ENCODE measurements at regions not wholly inside any gene's neighbourhood (a gene's known extent, or its start where the extent isn't known, plus 50 kb on each side); places are given as distances from the start of the nearest gene placed in this dataset.

DNA sequence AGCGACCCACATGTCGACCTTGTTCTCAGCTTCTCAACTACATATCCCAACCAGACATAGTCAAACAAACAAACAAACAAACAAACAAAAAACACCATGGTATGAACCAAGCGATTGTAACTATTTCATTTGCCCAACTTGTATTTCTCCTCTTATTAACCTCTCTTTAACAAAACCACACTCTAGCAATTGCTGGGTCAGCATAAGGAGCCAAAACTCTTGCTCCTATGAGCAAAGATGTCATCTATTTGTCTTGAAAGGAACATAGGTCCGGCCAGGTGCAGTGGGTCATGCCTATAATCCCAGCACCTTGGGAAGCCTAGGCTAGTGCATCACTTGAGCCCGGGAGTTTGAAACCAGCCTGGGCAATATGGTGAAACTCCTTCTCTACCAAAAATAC lies 145.6 kb downstream of the WT1 start:
- H3K9me3 ChIP-seq (ENCODE audit: control insufficient read depth in 2 of 2, insufficient read depth in 1 of 2, low read depth in 1 of 2, low read length in 1 of 2): no peaks in the 10 kb centered on the region
- H3K4me1 ChIP-seq (ENCODE audit: control insufficient read depth in 2 of 2, insufficient read depth in 2 of 2, low read length in 1 of 2): no peaks in the 10 kb centered on the region
- H3K27me3 ChIP-seq (ENCODE audit: control insufficient read depth in 1 of 2, insufficient read depth in 2 of 2, low read length in 2 of 2): no peaks in the 10 kb centered on the region
- H3K4me3 ChIP-seq (ENCODE audit: low read depth in 1 of 2, low read length in 2 of 2): no peak overlapping the region
- no peaks in the 10 kb centered on the region for H3K36me3 ChIP-seq (ENCODE audit: control insufficient read depth in 2 of 2, insufficient read depth in 2 of 2, low read length in 1 of 2)
- H3K27ac ChIP-seq (ENCODE audit: low read depth in 2 of 2, low read length in 1 of 2): no peak overlapping the region
- 77 to 80% methylated on average over 5 of the region's 5 CpGs for WGBS, 2 donors

GRCh38 chr11:32290783-32291182 lies 144.6 kb downstream of the WT1 start:
- Histone ChIP-seq H3K9me3 (ENCODE audit: control insufficient read depth in 2 of 2, insufficient read depth in 1 of 2, low read depth in 1 of 2, low read length in 1 of 2) (no peaks in the 10 kb centered on the region), H3K27me3 (ENCODE audit: control insufficient read depth in 1 of 2, insufficient read depth in 2 of 2, low read length in 2 of 2) (no peaks in the 10 kb centered on the region), H3K4me1 (ENCODE audit: control insufficient read depth in 2 of 2, insufficient read depth in 2 of 2, low read length in 1 of 2) (no peaks in the 10 kb centered on the region), H3K27ac (ENCODE audit: low read depth in 2 of 2, low read length in 1 of 2) (no peak overlapping the region), H3K4me3 (ENCODE audit: low read depth in 1 of 2, low read length in 2 of 2) (no peak overlapping the region), H3K36me3 (ENCODE audit: control insufficient read depth in 2 of 2, insufficient read depth in 2 of 2, low read length in 1 of 2) (no peaks in the 10 kb centered on the region)
- 50 to 62% methylated on average over 3 of the region's 3 CpGs for WGBS, 2 donors

GRCh38 chr11:32297611-32298011 lies 137.7 kb downstream of the WT1 start:
- Histone ChIP-seq H3K36me3 (ENCODE audit: control insufficient read depth in 2 of 2, insufficient read depth in 2 of 2, low read length in 1 of 2) (peaks cover 0 to 3% of the 10 kb centered on the region in 2 donors), H3K4me1 (ENCODE audit: control insufficient read depth in 2 of 2, insufficient read depth in 2 of 2, low read length in 1 of 2) (no peaks in the 10 kb centered on the region), H3K27me3 (ENCODE audit: control insufficient read depth in 1 of 2, insufficient read depth in 2 of 2, low read length in 2 of 2) (peaks cover 0 to 2% of the 10 kb centered on the region in 2 donors), H3K9me3 (ENCODE audit: control insufficient read depth in 2 of 2, insufficient read depth in 1 of 2, low read depth in 1 of 2, low read length in 1 of 2) (no peaks in the 10 kb centered on the region), H3K27ac (ENCODE audit: low read depth in 2 of 2, low read length in 1 of 2) (no peak overlapping the region), H3K4me3 (ENCODE audit: low read depth in 1 of 2, low read length in 2 of 2) (no peak overlapping the region)
- 36 to 38% methylated on average over 4 of the region's 4 CpGs for WGBS, 2 donors

DNA sequence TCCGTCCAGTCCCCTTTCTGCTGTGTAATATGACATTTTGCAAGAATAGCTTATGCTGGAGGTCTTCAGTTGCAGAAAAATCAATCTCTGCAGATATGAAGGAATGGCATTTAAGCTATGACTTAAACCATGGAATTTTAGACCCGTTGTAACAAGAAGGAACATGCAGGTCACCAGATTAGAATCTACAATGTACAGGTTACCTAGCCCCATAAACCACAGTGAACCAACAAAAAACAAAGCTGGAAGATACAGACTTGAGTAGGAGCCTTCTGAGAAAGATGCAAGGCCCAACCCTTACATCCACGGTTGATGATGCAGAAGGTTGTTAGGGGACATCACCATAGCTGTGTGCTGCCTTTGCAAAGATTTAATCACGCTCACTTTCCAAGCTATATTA lies 132.5 kb downstream of the WT1 start:
- Histone ChIP-seq H3K9me3 (ENCODE audit: control insufficient read depth in 2 of 2, insufficient read depth in 1 of 2, low read depth in 1 of 2, low read length in 1 of 2) (no peaks in the 10 kb centered on the region), H3K27ac (ENCODE audit: low read depth in 2 of 2, low read length in 1 of 2) (no peak overlapping the region), H3K36me3 (ENCODE audit: control insufficient read depth in 2 of 2, insufficient read depth in 2 of 2, low read length in 1 of 2) (peaks cover 0 to 3% of the 10 kb centered on the region in 2 donors), H3K27me3 (ENCODE audit: control insufficient read depth in 1 of 2, insufficient read depth in 2 of 2, low read length in 2 of 2) (peaks cover 0 to 2% of the 10 kb centered on the region in 2 donors), H3K4me3 (ENCODE audit: low read depth in 1 of 2, low read length in 2 of 2) (no peak overlapping the region), H3K4me1 (ENCODE audit: control insufficient read depth in 2 of 2, insufficient read depth in 2 of 2, low read length in 1 of 2) (no peaks in the 10 kb centered on the region)
- WGBS, 2 donors: 71 to 74% methylated on average over 4 of the region's 4 CpGs

DNA sequence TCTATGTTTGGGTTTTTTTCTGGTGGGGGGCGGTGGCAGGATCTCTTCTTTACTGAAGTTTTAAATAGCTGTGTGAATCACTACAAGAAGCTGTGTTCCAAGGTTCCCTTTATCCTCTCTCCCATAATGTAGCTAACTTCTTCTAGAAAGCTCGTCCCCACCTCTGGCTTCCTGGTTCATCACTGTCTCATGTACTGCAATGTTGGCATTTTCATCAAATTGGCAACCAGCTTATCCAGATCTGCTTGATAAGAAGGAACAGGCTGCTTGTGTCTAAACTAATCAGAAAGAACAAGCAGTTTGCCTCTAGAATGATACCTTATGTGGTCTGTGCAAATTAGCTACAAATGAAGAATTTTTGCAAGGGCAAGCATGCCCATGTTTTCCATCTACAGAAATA lies 130.8 kb downstream of the WT1 start:
- H3K36me3 ChIP-seq (ENCODE audit: control insufficient read depth in 2 of 2, insufficient read depth in 2 of 2, low read length in 1 of 2): peaks cover 0 to 3% of the 10 kb centered on the region in 2 donors
- no peak overlapping the region for H3K4me3 ChIP-seq (ENCODE audit: low read depth in 1 of 2, low read length in 2 of 2)
- H3K27me3 ChIP-seq (ENCODE audit: control insufficient read depth in 1 of 2, insufficient read depth in 2 of 2, low read length in 2 of 2): peaks cover 0 to 2% of the 10 kb centered on the region in 2 donors
- H3K9me3 ChIP-seq (ENCODE audit: control insufficient read depth in 2 of 2, insufficient read depth in 1 of 2, low read depth in 1 of 2, low read length in 1 of 2): no peaks in the 10 kb centered on the region
- WGBS, 2 donors: 77% methylated on average over 2 of the region's 2 CpGs
- no peaks in the 10 kb centered on the region for H3K4me1 ChIP-seq (ENCODE audit: control insufficient read depth in 2 of 2, insufficient read depth in 2 of 2, low read length in 1 of 2)
- H3K27ac ChIP-seq (ENCODE audit: low read depth in 2 of 2, low read length in 1 of 2): no peak overlapping the region

DNA sequence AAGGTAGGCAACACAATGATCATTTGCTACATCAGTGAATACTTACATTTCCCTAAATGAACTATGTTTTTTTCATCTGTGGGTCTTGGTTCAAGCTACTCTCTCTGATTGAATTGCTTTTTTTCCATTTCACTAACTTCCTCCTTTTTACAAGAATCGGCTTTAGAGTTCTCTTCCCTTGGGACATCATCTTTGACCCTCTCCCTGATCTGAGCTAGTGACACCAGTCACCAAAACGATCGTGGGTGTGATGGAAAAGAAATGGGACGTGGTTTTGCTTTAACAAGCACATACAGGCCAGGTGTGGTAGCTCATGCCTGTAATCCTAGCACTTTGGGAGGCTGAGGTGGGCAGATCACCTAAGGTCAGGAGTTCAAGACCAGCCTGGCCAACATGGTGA lies 129.9 kb downstream of the WT1 start:
- H3K27me3 ChIP-seq (ENCODE audit: control insufficient read depth in 1 of 2, insufficient read depth in 2 of 2, low read length in 2 of 2): no peaks in the 10 kb centered on the region
- H3K27ac ChIP-seq (ENCODE audit: low read depth in 2 of 2, low read length in 1 of 2): no peak overlapping the region
- H3K36me3 ChIP-seq (ENCODE audit: control insufficient read depth in 2 of 2, insufficient read depth in 2 of 2, low read length in 1 of 2): no peaks in the 10 kb centered on the region
- H3K9me3 ChIP-seq (ENCODE audit: control insufficient read depth in 2 of 2, insufficient read depth in 1 of 2, low read depth in 1 of 2, low read length in 1 of 2): no peaks in the 10 kb centered on the region
- no peaks in the 10 kb centered on the region for H3K4me1 ChIP-seq (ENCODE audit: control insufficient read depth in 2 of 2, insufficient read depth in 2 of 2, low read length in 1 of 2)
- no peak overlapping the region for H3K4me3 ChIP-seq (ENCODE audit: low read depth in 1 of 2, low read length in 2 of 2)
- 68 to 71% methylated on average over 4 of the region's 4 CpGs for WGBS, 2 donors

DNA sequence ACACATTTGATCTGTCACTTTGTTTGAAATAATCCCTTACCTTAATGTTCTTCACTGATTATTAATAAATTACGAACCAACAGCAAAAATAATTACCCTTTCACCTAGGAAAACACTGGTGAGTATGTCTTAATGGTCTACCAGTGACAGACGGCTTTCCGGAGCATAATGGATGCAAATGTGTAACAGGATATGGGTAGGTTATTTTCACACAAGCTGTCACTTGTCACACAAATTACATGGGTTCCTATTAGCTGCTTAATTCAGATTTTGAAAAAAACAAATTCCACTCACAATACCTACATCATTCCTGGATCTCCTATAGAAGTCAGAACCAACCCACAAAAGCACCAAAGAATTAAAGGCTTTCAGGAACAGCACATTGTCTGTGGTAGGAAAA lies 127.9 kb downstream of the WT1 start:
- Histone ChIP-seq H3K4me1 (ENCODE audit: control insufficient read depth in 2 of 2, insufficient read depth in 2 of 2, low read length in 1 of 2) (no peaks in the 10 kb centered on the region), H3K4me3 (ENCODE audit: low read depth in 1 of 2, low read length in 2 of 2) (no peak overlapping the region), H3K27ac (ENCODE audit: low read depth in 2 of 2, low read length in 1 of 2) (no peak overlapping the region), H3K9me3 (ENCODE audit: control insufficient read depth in 2 of 2, insufficient read depth in 1 of 2, low read depth in 1 of 2, low read length in 1 of 2) (no peaks in the 10 kb centered on the region), H3K36me3 (ENCODE audit: control insufficient read depth in 2 of 2, insufficient read depth in 2 of 2, low read length in 1 of 2) (no peaks in the 10 kb centered on the region), H3K27me3 (ENCODE audit: control insufficient read depth in 1 of 2, insufficient read depth in 2 of 2, low read length in 2 of 2) (no peaks in the 10 kb centered on the region)
- 72 to 76% methylated on average over 3 of the region's 3 CpGs for WGBS, 2 donors

GRCh38 chr11:32307913-32308312 lies 127.4 kb downstream of the WT1 start:
- Histone ChIP-seq H3K36me3 (ENCODE audit: control insufficient read depth in 2 of 2, insufficient read depth in 2 of 2, low read length in 1 of 2) (no peaks in the 10 kb centered on the region), H3K27me3 (ENCODE audit: control insufficient read depth in 1 of 2, insufficient read depth in 2 of 2, low read length in 2 of 2) (no peaks in the 10 kb centered on the region), H3K4me3 (ENCODE audit: low read depth in 1 of 2, low read length in 2 of 2) (no peak overlapping the region), H3K27ac (ENCODE audit: low read depth in 2 of 2, low read length in 1 of 2) (no peak overlapping the region), H3K9me3 (ENCODE audit: control insufficient read depth in 2 of 2, insufficient read depth in 1 of 2, low read depth in 1 of 2, low read length in 1 of 2) (no peaks in the 10 kb centered on the region), H3K4me1 (ENCODE audit: control insufficient read depth in 2 of 2, insufficient read depth in 2 of 2, low read length in 1 of 2) (no peaks in the 10 kb centered on the region)
- 84 to 85% methylated on average over 6 of the region's 6 CpGs for WGBS, 2 donors

GRCh38 chr11:32309530-32310213 lies 125.7 kb downstream of the WT1 start:
- Histone ChIP-seq H3K9me3 (ENCODE audit: control insufficient read depth in 2 of 2, insufficient read depth in 1 of 2, low read depth in 1 of 2, low read length in 1 of 2) (no peaks in the 10 kb centered on the region), H3K36me3 (ENCODE audit: control insufficient read depth in 2 of 2, insufficient read depth in 2 of 2, low read length in 1 of 2) (no peaks in the 10 kb centered on the region), H3K4me1 (ENCODE audit: control insufficient read depth in 2 of 2, insufficient read depth in 2 of 2, low read length in 1 of 2) (no peaks in the 10 kb centered on the region), H3K27ac (ENCODE audit: low read depth in 2 of 2, low read length in 1 of 2) (no peak overlapping the region), H3K27me3 (ENCODE audit: control insufficient read depth in 1 of 2, insufficient read depth in 2 of 2, low read length in 2 of 2) (no peaks in the 10 kb centered on the region), H3K4me3 (ENCODE audit: low read depth in 1 of 2, low read length in 2 of 2) (no peak overlapping the region)
- WGBS, 2 donors: 42 to 43% methylated on average over 9 of the region's 9 CpGs

GRCh38 chr11:32310214-32310601 lies 125.1 kb downstream of the WT1 start:
- no peak overlapping the region for H3K27ac ChIP-seq (ENCODE audit: low read depth in 2 of 2, low read length in 1 of 2)

More at GRCh38 chr11:32310214-32310601, 125.1 kb downstream of the WT1 start:
- Histone ChIP-seq H3K9me3 (ENCODE audit: control insufficient read depth in 2 of 2, insufficient read depth in 1 of 2, low read depth in 1 of 2, low read length in 1 of 2) (no peaks in the 10 kb centered on the region), H3K4me3 (ENCODE audit: low read depth in 1 of 2, low read length in 2 of 2) (no peak overlapping the region), H3K27me3 (ENCODE audit: control insufficient read depth in 1 of 2, insufficient read depth in 2 of 2, low read length in 2 of 2) (no peaks in the 10 kb centered on the region), H3K4me1 (ENCODE audit: control insufficient read depth in 2 of 2, insufficient read depth in 2 of 2, low read length in 1 of 2) (no peaks in the 10 kb centered on the region), H3K36me3 (ENCODE audit: control insufficient read depth in 2 of 2, insufficient read depth in 2 of 2, low read length in 1 of 2) (no peaks in the 10 kb centered on the region)
- whole genome bisulfite sequencing, 2 donors: 47 to 50% methylated on average over 6 of the region's 6 CpGs

Measured in esophagus (tissue), 2 donors.